Activated naive CD8-positive, alpha-beta T cell (primary cell): ENCODE measurements at regions not wholly inside any gene's neighbourhood (a gene's known extent, or its start where the extent isn't known, plus 50 kb on each side); places are given as distances from the start of the nearest gene placed in this dataset.
"Not testable (repeated sequence)": the region's sequence is repeated elsewhere in the genome, so short reads cannot be mapped to it uniquely, and the experiment has no call there.

Source experiments
- H3K27ac Mint-ChIP-seq: one replicate; pipeline ENCODE4 v1.8.0; 2021; ENCODE audit warnings: mixed read lengths
- H3K27me3 Mint-ChIP-seq: one replicate; pipeline ENCODE4 v1.8.0; 2021; ENCODE audit warnings: mixed read lengths
- H3K36me3 Mint-ChIP-seq: one replicate; pipeline ENCODE4 v1.8.0; 2021; ENCODE audit warnings: mixed read lengths
- H3K4me1 Mint-ChIP-seq: one replicate; pipeline ENCODE4 v1.8.0; 2021; ENCODE audit warnings: low read depth, mixed read lengths
- H3K4me3 Mint-ChIP-seq: one replicate; pipeline ENCODE4 v1.8.0; 2021; ENCODE audit warnings: mild to moderate bottlenecking, mixed read lengths
- H3K9me3 Mint-ChIP-seq: one replicate; pipeline ENCODE4 v1.8.0; 2021; ENCODE audit warnings: low read depth, mixed read lengths

- no peaks in the 10 kb centered on the region for H3K4me1 Mint-ChIP-seq
- H3K4me3 Mint-ChIP-seq = no peak overlapping the region
- H3K27ac Mint-ChIP-seq = no peak overlapping the region
- no peaks in the 10 kb centered on the region for H3K27me3 Mint-ChIP-seq
- H3K36me3 Mint-ChIP-seq = no peaks in the 10 kb centered on the region
- H3K9me3 Mint-ChIP-seq = no peaks in the 10 kb centered on the region
These were observed 242.8 kb upstream of the SGCG start for GRCh38 chr13:22937953-22938352.

- Mint-ChIP-seq H3K36me3 (no peaks in the 10 kb centered on the region), H3K27me3 (no peaks in the 10 kb centered on the region), H3K4me3 (no peak overlapping the region), H3K27ac (no peak overlapping the region), H3K9me3 (no peaks in the 10 kb centered on the region), H3K4me1 (no peaks in the 10 kb centered on the region)
These were observed 242.2 kb upstream of the SGCG start for GRCh38 chr13:22938576-22938975.

- Mint-ChIP-seq H3K4me3 (no peak overlapping the region), H3K27ac (no peak overlapping the region), H3K27me3 (no peaks in the 10 kb centered on the region), H3K36me3 (no peaks in the 10 kb centered on the region), H3K4me1 (no peaks in the 10 kb centered on the region), H3K9me3 (no peaks in the 10 kb centered on the region)
These were observed 241.6 kb upstream of the SGCG start for GRCh38 chr13:22939157-22939556.

- Mint-ChIP-seq H3K9me3 (no peaks in the 10 kb centered on the region), H3K27me3 (no peaks in the 10 kb centered on the region), H3K27ac (no peak overlapping the region), H3K36me3 (no peaks in the 10 kb centered on the region), H3K4me1 (no peaks in the 10 kb centered on the region), H3K4me3 (no peak overlapping the region)
These were observed 240.6 kb upstream of the SGCG start for GRCh38 chr13:22940090-22940710.

GRCh38 chr13:22940736-22941135, 240.0 kb upstream of the SGCG start:
- H3K36me3 Mint-ChIP-seq = no peaks in the 10 kb centered on the region
- H3K4me1 Mint-ChIP-seq = no peaks in the 10 kb centered on the region
- no peak overlapping the region for H3K27ac Mint-ChIP-seq
- no peaks in the 10 kb centered on the region for H3K27me3 Mint-ChIP-seq
- no peaks in the 10 kb centered on the region for H3K9me3 Mint-ChIP-seq
- H3K4me3 Mint-ChIP-seq = no peak overlapping the region

- H3K36me3 Mint-ChIP-seq, H3K4me1 Mint-ChIP-seq, H3K9me3 Mint-ChIP-seq, H3K27ac Mint-ChIP-seq, H3K4me3 Mint-ChIP-seq, H3K27me3 Mint-ChIP-seq: not testable (repeated sequence)
These were observed 239.3 kb upstream of the SGCG start for GRCh38 chr13:22941495-22941894.

- H3K4me3 Mint-ChIP-seq, H3K36me3 Mint-ChIP-seq, H3K27me3 Mint-ChIP-seq, H3K9me3 Mint-ChIP-seq, H3K4me1 Mint-ChIP-seq, H3K27ac Mint-ChIP-seq: not testable (repeated sequence)
These were observed 237.9 kb upstream of the SGCG start for GRCh38 chr13:22942831-22943230.

- Mint-ChIP-seq H3K27ac (no peak overlapping the region), H3K4me3 (no peak overlapping the region), H3K9me3 (no peaks in the 10 kb centered on the region), H3K27me3 (peaks cover 3% of the 10 kb centered on the region), H3K36me3 (no peaks in the 10 kb centered on the region), H3K4me1 (no peaks in the 10 kb centered on the region)
These were observed 236.4 kb upstream of the SGCG start for GRCh38 chr13:22944378-22944777.

- H3K4me1 Mint-ChIP-seq = no peaks in the 10 kb centered on the region
- H3K4me3 Mint-ChIP-seq = no peak overlapping the region
- peaks cover 4% of the 10 kb centered on the region for H3K9me3 Mint-ChIP-seq
- no peaks in the 10 kb centered on the region for H3K36me3 Mint-ChIP-seq
- H3K27ac Mint-ChIP-seq = no peak overlapping the region
- peaks cover 3% of the 10 kb centered on the region for H3K27me3 Mint-ChIP-seq
These were observed 235.2 kb upstream of the SGCG start for GRCh38 chr13:22945321-22946226.

- H3K27me3 Mint-ChIP-seq = peaks cover 3% of the 10 kb centered on the region
- no peaks in the 10 kb centered on the region for H3K4me1 Mint-ChIP-seq
- no peak overlapping the region for H3K27ac Mint-ChIP-seq
- no peaks in the 10 kb centered on the region for H3K36me3 Mint-ChIP-seq
- no peak overlapping the region for H3K4me3 Mint-ChIP-seq
- H3K9me3 Mint-ChIP-seq = peaks cover 10% of the 10 kb centered on the region
These were observed 232.4 kb upstream of the SGCG start for GRCh38 chr13:22948421-22948820.

- not testable (repeated sequence) for H3K4me1 Mint-ChIP-seq, H3K4me3 Mint-ChIP-seq, H3K27ac Mint-ChIP-seq, H3K27me3 Mint-ChIP-seq, H3K36me3 Mint-ChIP-seq
- peaks cover 10% of the 10 kb centered on the region for H3K9me3 Mint-ChIP-seq
These were observed 228.8 kb upstream of the SGCG start for GRCh38 chr13:22952018-22952417.

GRCh38 chr13:22955147-22955546, 225.6 kb upstream of the SGCG start:
- not testable (repeated sequence) for H3K27ac Mint-ChIP-seq, H3K4me1 Mint-ChIP-seq, H3K36me3 Mint-ChIP-seq, H3K27me3 Mint-ChIP-seq, H3K4me3 Mint-ChIP-seq
- peaks cover 10% of the 10 kb centered on the region for H3K9me3 Mint-ChIP-seq

- H3K27me3 Mint-ChIP-seq, H3K9me3 Mint-ChIP-seq, H3K4me3 Mint-ChIP-seq, H3K36me3 Mint-ChIP-seq, H3K4me1 Mint-ChIP-seq, H3K27ac Mint-ChIP-seq: not testable (repeated sequence)
These were observed 224.2 kb upstream of the SGCG start for GRCh38 chr13:22956456-22957115.

GRCh38 chr13:22959859-22960258, 220.9 kb upstream of the SGCG start:
- H3K9me3 Mint-ChIP-seq, H3K4me1 Mint-ChIP-seq, H3K36me3 Mint-ChIP-seq, H3K4me3 Mint-ChIP-seq, H3K27me3 Mint-ChIP-seq, H3K27ac Mint-ChIP-seq: not testable (repeated sequence)

- H3K9me3 Mint-ChIP-seq = no peaks in the 10 kb centered on the region
- H3K4me3 Mint-ChIP-seq = no peak overlapping the region
- no peaks in the 10 kb centered on the region for H3K36me3 Mint-ChIP-seq
- H3K4me1 Mint-ChIP-seq = no peaks in the 10 kb centered on the region
- H3K27me3 Mint-ChIP-seq = no peaks in the 10 kb centered on the region
- H3K27ac Mint-ChIP-seq = no peak overlapping the region
These were observed 220.0 kb upstream of the SGCG start for GRCh38 chr13:22960827-22961226.
